Progenitor cell of endocrine pancreas (in vitro differentiated cells): ENCODE measurements at regions not wholly inside any gene's neighbourhood (a gene's known extent, or its start where the extent isn't known, plus 50 kb on each side); places are given as distances from the start of the nearest gene placed in this dataset.
"Not testable (repeated sequence)": the region's sequence is repeated elsewhere in the genome, so short reads cannot be mapped to it uniquely, and the experiment has no call there.

Experiments
- DNase-seq: peaks from one replicate; pipeline ENCODE4 v3.0.0; 2021; ENCODE audit warnings: low spot score; ENCODE audit not compliant: unreplicated experiment
- H3K27ac Mint-ChIP-seq: 2 replicates; pipeline ENCODE4 v1.8.0; 2021; ENCODE audit warnings: mild to moderate bottlenecking, moderate library complexity, mixed read lengths
- H3K27me3 Mint-ChIP-seq: 2 replicates; pipeline ENCODE4 v1.8.0; 2021; ENCODE audit warnings: mixed read lengths
- H3K36me3 Mint-ChIP-seq: 2 replicates; pipeline ENCODE4 v1.8.0; 2022; ENCODE audit warnings: mixed read lengths; ENCODE audit not compliant: insufficient read depth
- H3K4me1 Mint-ChIP-seq: 2 replicates; pipeline ENCODE4 v1.8.0; 2021; ENCODE audit warnings: low read depth, mixed read lengths
- H3K4me3 Mint-ChIP-seq: 2 replicates; pipeline ENCODE4 v1.8.0; 2021; ENCODE audit warnings: low read depth, mild to moderate bottlenecking, moderate library complexity, mixed read lengths
- H3K9me3 Mint-ChIP-seq: 2 replicates; pipeline ENCODE4 v1.8.0; 2021; ENCODE audit warnings: low read depth, mixed read lengths
- CTCF ChIP-seq: fragments of 200-600 bp; sonication (generic); IDR thresholded peaks from one replicate; pipeline ENCODE4 v1.5.0; 2021; ENCODE audit warnings: antibody characterized with exemption, mild to moderate bottlenecking; ENCODE audit not compliant: unreplicated experiment

GRCh38 chr15:36156879-36157427, 422.5 kb upstream of the CDIN1 start:
- Mint-ChIP-seq H3K4me3 (no peak overlapping the region), H3K36me3 (no peaks in the 10 kb centered on the region), H3K27ac (no peak overlapping the region), H3K27me3 (no peaks in the 10 kb centered on the region), H3K9me3 (no peaks in the 10 kb centered on the region), H3K4me1 (peaks cover 3% of the 10 kb centered on the region)
- no peak for DNase-seq
- TF ChIP-seq CTCF: no peak

- no peak for TF ChIP-seq CTCF
- no peaks in the 10 kb centered on the region for H3K36me3 Mint-ChIP-seq
- H3K27ac Mint-ChIP-seq: no peak overlapping the region
- no peaks in the 10 kb centered on the region for H3K27me3 Mint-ChIP-seq
- H3K9me3 Mint-ChIP-seq: peaks cover 8% of the 10 kb centered on the region
- peaks cover 4% of the 10 kb centered on the region for H3K4me1 Mint-ChIP-seq
- H3K4me3 Mint-ChIP-seq: no peak overlapping the region
- no peak for DNase-seq
Measured at GRCh38 chr15:36160351-36160750, 419.1 kb upstream of the CDIN1 start.

GRCh38 chr15:36161108-36161507, 418.3 kb upstream of the CDIN1 start:
- Mint-ChIP-seq H3K9me3 (peaks cover 13% of the 10 kb centered on the region), H3K4me1 (peaks cover 4% of the 10 kb centered on the region), H3K27ac (no peak overlapping the region), H3K27me3 (no peaks in the 10 kb centered on the region), H3K4me3 (no peak overlapping the region), H3K36me3 (no peaks in the 10 kb centered on the region)
- TF ChIP-seq CTCF: no peak
- no peak for DNase-seq

GRCh38 chr15:36161771-36162212, 417.6 kb upstream of the CDIN1 start:
- Mint-ChIP-seq H3K4me3 (no peak overlapping the region), H3K4me1 (peaks cover 4% of the 10 kb centered on the region), H3K27ac (no peak overlapping the region), H3K36me3 (no peaks in the 10 kb centered on the region), H3K27me3 (no peaks in the 10 kb centered on the region), H3K9me3 (peaks cover 13% of the 10 kb centered on the region)
- no peak for TF ChIP-seq CTCF
- no peak for DNase-seq

GRCh38 chr15:36163983-36164382, 415.4 kb upstream of the CDIN1 start:
- H3K36me3 Mint-ChIP-seq, H3K4me3 Mint-ChIP-seq, H3K27me3 Mint-ChIP-seq, H3K27ac Mint-ChIP-seq, H3K4me1 Mint-ChIP-seq, DNase-seq: not testable (repeated sequence)
- peaks cover 13% of the 10 kb centered on the region for H3K9me3 Mint-ChIP-seq

GRCh38 chr15:36172955-36173354, 406.5 kb upstream of the CDIN1 start:
- no peak for DNase-seq
- H3K4me3 Mint-ChIP-seq: no peak overlapping the region
- H3K9me3 Mint-ChIP-seq: no peaks in the 10 kb centered on the region
- peak overlapping the region; percentile 1 for H3K27ac Mint-ChIP-seq
- TF ChIP-seq CTCF: no peak
- H3K27me3 Mint-ChIP-seq: no peaks in the 10 kb centered on the region
- H3K36me3 Mint-ChIP-seq: no peaks in the 10 kb centered on the region
- peaks cover 28% of the 10 kb centered on the region for H3K4me1 Mint-ChIP-seq
